NCI-H774 (cell line): ENCODE measurements at regions not wholly inside any gene's neighbourhood (a gene's known extent, or its start where the extent isn't known, plus 50 kb on each side); places are given as distances from the start of the nearest gene placed in this dataset.

ENCODE experiments used
- DNase-seq: peaks from one replicate; lab custom pipeline; 2025; lab: John Stamatoyannopoulos, UW

GRCh38 chr15:89399238-89400115 lies 64.9 kb upstream of the POLG start:
- peak; percentile 34 for DNase-seq

GRCh38 chr15:89398896-89399237 lies 64.2 kb upstream of the POLG start:
- no peak for DNase-seq

- DNase-seq: no peak
These were observed 63.0 kb upstream of the POLG start for GRCh38 chr15:89397653-89398023.

- no peak for DNase-seq
These were observed 62.4 kb upstream of the POLG start for GRCh38 chr15:89396723-89397652.

- DNase-seq: no peak
These were observed 61.4 kb upstream of the POLG start for GRCh38 chr15:89395996-89396395.

- no peak for DNase-seq
These were observed 60.8 kb upstream of the POLG start for GRCh38 chr15:89395461-89395871.

- no peak for DNase-seq
These were observed 60.4 kb upstream of the POLG start for GRCh38 chr15:89395031-89395430.

GRCh38 chr15:89393056-89393455 lies 58.4 kb upstream of the POLG start:
- DNase-seq: no peak

GRCh38 chr15:89391685-89392257 lies 57.1 kb upstream of the POLG start:
- DNase-seq: no peak

- DNase-seq: no peak
These were observed 55.4 kb upstream of the POLG start for GRCh38 chr15:89389841-89390603.

- no peak for DNase-seq
These were observed 52.7 kb upstream of the POLG start for GRCh38 chr15:89387140-89387903.

- no peak for DNase-seq
These were observed 51.1 kb upstream of the POLG start for GRCh38 chr15:89385596-89386331.
